IMR-90 (cell line): ENCODE measurements at regions not wholly inside any gene's neighbourhood (a gene's known extent, or its start where the extent isn't known, plus 50 kb on each side); places are given as distances from the start of the nearest gene placed in this dataset.

Experiments
- ATAC-seq: fragments of 200-7000 bp; cut with Tn5 transposase; 2 replicates; pipeline ENCODE4 v1.9.1; 2020; ENCODE audit warnings: low read depth, mild to moderate bottlenecking, moderate library complexity
- BruUV-seq: library from RNA; stranded (reverse); fragments of 400-500 nt; replicated peaks from 2 replicates; lab custom pipeline; 2021; lab: Mats Ljungman, UMichigan
- CTCF ChIA-PET: fragments of 300-600 bp; formaldehyde crosslinking; extraction: SDS; loops from one replicate; lab custom pipeline; 2021; ENCODE audit warnings: antibody characterized with exemption; lab: Yijun Ruan, JAX
- POLR2A ChIA-PET: fragments of 300-600 bp; sonication (Branson Sonifier 250); formaldehyde crosslinking; loops from one replicate; lab custom pipeline; 2022; ENCODE audit warnings: antibody characterized with exemption; ENCODE audit not compliant: unreplicated experiment; lab: Charles Lee
- DNase-seq: peaks from one replicate; pipeline ENCODE4 v3.0.0; 2013
- H2AFZ ChIP-seq: replicated peaks from 2 replicates; pipeline ENCODE3; 2013; ENCODE audit warnings: low read length, mild to moderate bottlenecking; ENCODE audit not compliant: poor library complexity
- H2AK5ac ChIP-seq: 2 replicates; pipeline ENCODE4 v1.6.1; 2013; ENCODE audit warnings: low read depth, low read length, inconsistent platforms
- H2AK9ac ChIP-seq: replicated peaks from 2 replicates; pipeline ENCODE3; 2013; ENCODE audit warnings: mild to moderate bottlenecking, low read depth, low read length, moderate library complexity; ENCODE audit not compliant: poor library complexity
- H2BK120ac ChIP-seq: 2 replicates; pipeline ENCODE4 v1.6.1; 2013; ENCODE audit warnings: low read depth, low read length, inconsistent platforms
- H2BK15ac ChIP-seq: 3 replicates; pipeline ENCODE4 v1.6.1; 2013; ENCODE audit warnings: low read depth, low read length, inconsistent platforms
- H2BK20ac ChIP-seq: 2 replicates; pipeline ENCODE4 v1.6.1; 2013; ENCODE audit warnings: low read depth, mild to moderate bottlenecking, inconsistent platforms, low read length, moderate library complexity
- H2BK5ac ChIP-seq: 2 replicates; pipeline ENCODE4 v1.6.1; 2013; ENCODE audit warnings: mild to moderate bottlenecking, low read depth, low read length, inconsistent platforms; ENCODE audit not compliant: poor library complexity, severe bottlenecking
- H3K14ac ChIP-seq: replicated peaks from 2 replicates; pipeline ENCODE4 v1.6.1; 2013; ENCODE audit warnings: low read depth, low read length, inconsistent platforms
- H3K18ac ChIP-seq: 2 replicates; pipeline ENCODE4 v1.6.1; 2013; ENCODE audit warnings: low read depth, low read length, control low read depth
- H3K23ac ChIP-seq: 2 replicates; pipeline ENCODE4 v1.6.1; 2013; ENCODE audit warnings: low read depth, low read length, inconsistent platforms
- H3K27ac ChIP-seq: 2 replicates; pipeline ENCODE4 v1.5.1; 2013; ENCODE audit warnings: mild to moderate bottlenecking, control low read depth, low read length; ENCODE audit not compliant: insufficient read depth
- H3K27me3 ChIP-seq: 2 replicates; pipeline ENCODE4 v1.6.1; 2013; ENCODE audit warnings: low read length; ENCODE audit not compliant: control insufficient read depth, insufficient read depth
- H3K36me3 ChIP-seq: 2 replicates; pipeline ENCODE4 v1.6.1; 2013; ENCODE audit warnings: low read length, mixed read lengths; ENCODE audit not compliant: control insufficient read depth, insufficient read depth
- H3K4ac ChIP-seq: 2 replicates; pipeline ENCODE4 v1.6.1; 2013; ENCODE audit warnings: low read depth, low read length, inconsistent platforms
- H3K4me1 ChIP-seq: 2 replicates; pipeline ENCODE4 v1.6.1; 2013; ENCODE audit warnings: low read length, mixed read lengths; ENCODE audit not compliant: control insufficient read depth, insufficient read depth
- H3K4me2 ChIP-seq: 2 replicates; pipeline ENCODE4 v1.6.1; 2013; ENCODE audit warnings: low read depth, mild to moderate bottlenecking, control low read depth, low read length, moderate library complexity
- H3K4me3 ChIP-seq: 2 replicates; pipeline ENCODE4 v1.5.1; 2013; ENCODE audit warnings: low read depth, mild to moderate bottlenecking, control low read depth, low read length, moderate library complexity; ENCODE audit not compliant: insufficient read depth
- H3K56ac ChIP-seq: 2 replicates; pipeline ENCODE4 v1.6.1; 2013; ENCODE audit warnings: low read length, inconsistent platforms; ENCODE audit not compliant: insufficient read depth; ENCODE audit errors: extremely low read depth
- H3K79me1 ChIP-seq, 2 experiments: 2 replicates each; pipeline ENCODE4 v1.6.1; 2013; ENCODE audit warnings: low read length in 2 of 2, inconsistent platforms in 1 of 2, low read depth in 1 of 2
- H3K9ac ChIP-seq: 2 replicates; pipeline ENCODE4 v1.6.1; 2013; ENCODE audit warnings: low read depth, low read length, control low read depth
- H3K9me1 ChIP-seq: 2 replicates; pipeline ENCODE4 v1.6.1; 2013; ENCODE audit warnings: low read length, inconsistent platforms; ENCODE audit not compliant: insufficient read depth
- H3K9me3 ChIP-seq: 2 replicates; pipeline ENCODE4 v1.6.1; 2013; ENCODE audit warnings: low read length; ENCODE audit not compliant: control insufficient read depth, insufficient read depth
- H4K20me1 ChIP-seq: 2 replicates; pipeline ENCODE4 v1.6.1; 2013; ENCODE audit warnings: low read length, inconsistent platforms; ENCODE audit not compliant: insufficient read depth
- H4K5ac ChIP-seq: 2 replicates; pipeline ENCODE4 v1.6.1; 2013; ENCODE audit warnings: mild to moderate bottlenecking, low read depth, low read length, control low read depth
- H4K8ac ChIP-seq, 2 experiments: 2 replicates each; pipeline ENCODE4 v1.6.1; 2013; ENCODE audit warnings: low read depth in 2 of 2, low read length in 2 of 2, control low read depth in 1 of 2, inconsistent platforms in 1 of 2
- H4K91ac ChIP-seq: 2 replicates; pipeline ENCODE4 v1.6.1; 2013; ENCODE audit warnings: low read depth, low read length, inconsistent platforms; ENCODE audit not compliant: insufficient read depth
- CEBPB ChIP-seq: IDR thresholded peaks from 2 replicates; pipeline ENCODE4 v1.6.1; 2012; ENCODE audit warnings: low read depth, low read length, improper control_type of control experiment
- MXI1 ChIP-seq: IDR thresholded peaks from 2 replicates; pipeline ENCODE4 v1.6.1; 2012; ENCODE audit warnings: low read depth, mild to moderate bottlenecking, low read length, moderate library complexity, borderline replicate concordance
- NFE2L2 ChIP-seq: fragments of 150-350 bp; IDR thresholded peaks from 2 replicates; pipeline ENCODE4 v1.6.1; 2016; ENCODE audit warnings: low read depth, mild to moderate bottlenecking, low read length
- RAD21 ChIP-seq: IDR thresholded peaks from 2 replicates; pipeline ENCODE4 v1.6.1; 2012; ENCODE audit warnings: low read length, improper control_type of control experiment
- RCOR1 ChIP-seq: IDR thresholded peaks from 2 replicates; pipeline ENCODE4 v1.6.1; 2012; ENCODE audit warnings: mild to moderate bottlenecking, low read length, improper control_type of control experiment; ENCODE audit not compliant: insufficient replicate concordance
- RFX5 ChIP-seq: IDR thresholded peaks from 2 replicates; pipeline ENCODE4 v1.8.0; 2012; ENCODE audit warnings: low read depth, mild to moderate bottlenecking, low read length, moderate library complexity
- SMC3 ChIP-seq: fragments of 150-350 bp; IDR thresholded peaks from 2 replicates; pipeline ENCODE4 v1.6.1; 2016; ENCODE audit warnings: low read depth, mild to moderate bottlenecking, antibody characterized with exemption, low read length, moderate library complexity
- USF2 ChIP-seq: fragments of 150-350 bp; IDR thresholded peaks from 2 replicates; pipeline ENCODE4 v1.6.1; 2017; ENCODE audit warnings: mild to moderate bottlenecking, antibody characterized with exemption, low read length, low read depth
- WGBS, 2 experiments: methylation state at CpG; one replicate each; pipeline versions ENCODE4 v1.1.5 to v1.1.7; 2013; ENCODE audit warnings: missing lambda C conversion rate in 2 of 2; ENCODE audit not compliant: insufficient read length in 1 of 2; ENCODE audit errors: extremely low coverage in 2 of 2; 5-methylcytosine and 5-hydroxymethylcytosine counted together
- dilution Hi-C: fragments of 300-500 bp; cut with HindIII; formaldehyde crosslinking; loops from one replicate; pipeline ENCODE4 v1.14.3; 2018; ENCODE audit warnings: low sequenced_read_pairs; ENCODE audit not compliant: unreplicated experiment
- in situ Hi-C: fragments of 300-500 bp; cut with MboI; formaldehyde crosslinking; loops from 3 replicates; pipeline ENCODE4 v1.14.3; 2019; ENCODE audit warnings: low sequenced_read_pairs, inconsistent platforms, mixed read lengths
- intact Hi-C: fragments of 100-400 bp; cut with micrococcal nuclease; formaldehyde crosslinking; loops from 2 replicates; pipeline ENCODE4 v1.10.0; 2022

DNA sequence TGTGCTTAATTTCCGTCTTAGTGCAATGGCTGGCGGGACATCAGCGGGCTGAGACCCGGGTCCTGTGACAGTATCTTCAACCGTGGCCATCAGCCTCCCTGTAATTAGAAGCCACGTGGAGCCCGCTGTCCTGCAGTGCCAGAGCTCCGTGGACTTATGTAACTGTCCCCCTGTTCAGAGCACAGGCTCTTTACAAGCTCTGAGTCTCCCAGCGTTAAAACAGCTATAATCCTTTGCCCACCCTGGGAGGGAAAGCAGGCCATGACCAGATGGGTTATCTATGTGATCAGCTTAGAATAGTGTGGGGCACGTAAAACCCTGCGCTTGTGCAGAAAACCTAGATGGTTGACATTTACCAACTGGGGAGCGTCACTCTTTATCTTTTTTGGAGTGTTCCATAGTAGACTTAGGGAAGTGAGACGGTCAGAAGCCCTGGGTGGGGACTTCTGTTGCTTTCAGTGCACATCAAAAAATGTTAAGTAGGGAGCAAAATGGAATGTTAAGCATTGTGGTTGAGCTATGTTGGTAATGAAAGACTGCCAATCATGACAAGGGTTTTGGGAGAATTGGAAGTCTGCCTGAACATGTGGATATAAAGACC lies 103.5 kb upstream of the CADM1 start:
- Histone ChIP-seq H4K91ac (no peak overlapping the region), H2AK5ac (no peak overlapping the region), H3K4me2 (no peak overlapping the region), H3K79me1 (no peaks in the 10 kb centered on the region), H4K5ac (no peak overlapping the region), H2AFZ (no peak overlapping the region), H3K27ac (no peak overlapping the region), H3K27me3 (peaks cover 13% of the 10 kb centered on the region), H3K9me3 (no peaks in the 10 kb centered on the region), H3K14ac (no peak overlapping the region), H4K20me1 (no peaks in the 10 kb centered on the region), H3K23ac (no peak overlapping the region), H3K4ac (no peak overlapping the region), H3K9me1 (no peaks in the 10 kb centered on the region; the same call in 1 of the 2 replicates), H2AK9ac (no peak overlapping the region), H3K36me3 (no peaks in the 10 kb centered on the region), H2BK5ac (no peak overlapping the region), H2BK120ac (no peak overlapping the region), H3K4me1 (peaks cover 9% of the 10 kb centered on the region), H3K56ac (no peak overlapping the region), H3K4me3 (no peak overlapping the region), H3K18ac (no peak overlapping the region; the same call in 1 of the 2 replicates), H4K8ac (no peak overlapping the region), H2BK15ac (no peak overlapping the region), H3K9ac (no peak overlapping the region), H2BK20ac (no peak overlapping the region)
- intact Hi-C loops: no loop called here
- ATAC-seq (no peak), DNase-seq (no peak)
- dilution Hi-C loops: no loop called here
- POLR2A ChIA-PET: no interaction called here
- no TSS peak for BruUV-seq
- CTCF ChIA-PET: no interaction called here
- TF ChIP-seq RFX5 (no peak), CEBPB (no peak), NFE2L2 (no peak), MXI1 (no peak), RAD21 (no peak), USF2 (no peak), RCOR1 (no peak), SMC3 (no peak)
- 74% methylated on average over 8 of the region's 13 CpGs; no CpG with 5 or more reads in 1 of the 2 experiments for WGBS, 2 experiments
- in situ Hi-C loops: no loop called here
